Thyroid gland (tissue), 4 donors: ENCODE measurements at regions not wholly inside any gene's neighbourhood (a gene's known extent, or its start where the extent isn't known, plus 50 kb on each side); places are given as distances from the start of the nearest gene placed in this dataset.
"Not testable (repeated sequence)": the region's sequence is repeated elsewhere in the genome, so short reads cannot be mapped to it uniquely, and the experiment has no call there.

Source experiments
- DNase-seq, 2 donors: peaks; one replicate each; pipeline ENCODE4 v3.0.0-alpha.2; 2019
- H3K27ac ChIP-seq, 3 donors: fragments of 200-600 bp; sonication (generic); 1 replicate in 2 of 3; 2 replicates in 1 of 3; pipeline ENCODE4 v1.5.1; 2016 to 2019; ENCODE audit warnings: mild to moderate bottlenecking in 1 of 3, moderate library complexity in 1 of 3
- H3K27me3 ChIP-seq: fragments of 200-600 bp; sonication (generic); one replicate; pipeline ENCODE4 v1.5.1; 2019
- H3K36me3 ChIP-seq, 2 donors: fragments of 200-600 bp; sonication (generic); one replicate each; pipeline ENCODE4 v1.5.1; 2016 to 2019
- H3K4me1 ChIP-seq, 2 donors: fragments of 200-600 bp; sonication (generic); one replicate each; pipeline ENCODE4 v1.5.1; 2017 to 2019
- H3K4me3 ChIP-seq, 3 donors: fragments of 200-600 bp; sonication (generic); replicated peaks in 1 of 3; 1 replicate in 2 of 3; 2 replicates in 1 of 3; pipeline ENCODE4 v1.5.1; 2016; ENCODE audit warnings: mild to moderate bottlenecking in 1 of 3
- H3K9me3 ChIP-seq: fragments of 200-600 bp; sonication (generic); one replicate; pipeline ENCODE4 v1.5.1; 2017
- POLR2A ChIP-seq, 2 donors: fragments of 450-650 bp; IDR thresholded peaks; one replicate each; pipeline ENCODE4 v1.6.1; 2017; ENCODE audit warnings: antibody characterized with exemption in 2 of 2, mild to moderate bottlenecking in 2 of 2, moderate library complexity in 1 of 2
- WGBS, 2 donors: methylation state at CpG; one replicate each; pipeline ENCODE4 v1.1.5; 2017; 5-methylcytosine and 5-hydroxymethylcytosine counted together
- intact Hi-C: fragments of 100-400 bp; cut with DNase I; formaldehyde crosslinking; loops from one replicate; pipeline ENCODE4 v1.15.1; 2023
- TF ChIP-seq, protein P1 (sequence below), 6 experiments: fragments of 200-600 bp in 3 of 6; fragments of 450-650 bp in 3 of 6; sonication (generic) in 3 of 6; IDR thresholded peaks; one replicate each; pipeline ENCODE4 v1.5.1; 2016 to 2019; ENCODE audit warnings: antibody characterized with exemption in 6 of 6, mild to moderate bottlenecking in 2 of 6, inconsistent platforms in 1 of 6, moderate library complexity in 1 of 6

DNA sequence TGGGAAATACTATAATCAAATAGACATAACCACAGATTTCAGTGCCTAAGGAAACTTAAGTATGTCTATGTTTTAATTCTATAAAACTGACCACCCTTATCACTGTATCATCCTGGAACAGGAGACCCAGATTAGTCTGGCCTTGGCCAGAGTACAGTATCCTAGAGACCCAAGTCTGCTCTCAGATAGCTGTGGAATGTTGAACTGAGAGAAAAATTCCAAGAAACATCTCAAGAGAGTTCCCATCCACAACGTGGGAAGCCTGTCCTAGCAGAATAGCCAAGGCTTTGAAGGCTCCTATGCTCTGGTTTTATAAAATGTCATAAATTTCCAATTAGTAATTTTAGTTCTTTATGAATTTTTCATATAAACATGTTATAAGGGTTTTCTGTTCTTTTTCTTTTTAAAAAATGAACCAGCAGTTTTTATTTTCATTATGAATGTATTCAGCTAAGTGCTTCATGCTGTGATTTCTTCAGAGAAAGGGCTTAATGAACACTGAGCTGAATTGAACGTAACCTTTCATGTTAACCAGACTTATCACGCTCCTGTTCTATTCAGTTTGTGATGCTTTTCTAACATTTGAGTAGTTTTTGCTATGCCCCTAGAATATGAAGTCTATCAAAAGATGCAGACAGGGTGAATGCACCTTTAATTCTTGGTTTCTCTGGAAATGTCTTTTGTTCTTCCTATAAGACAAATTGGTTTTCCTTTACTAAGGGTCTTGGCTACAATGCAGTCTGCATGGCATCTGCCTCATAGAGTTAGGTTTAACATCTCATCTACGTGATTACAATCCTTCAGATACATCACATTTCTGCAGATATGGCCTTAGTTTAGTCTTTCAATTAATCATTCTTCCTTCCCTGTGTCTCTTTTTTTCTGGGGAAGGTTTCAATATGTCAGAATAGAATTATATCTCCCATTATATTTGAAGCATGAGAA is 230.8 kb downstream of the CYLC2 start:
- TF ChIP-seq POLR2A (IDR thresholded peaks at IDR 0.05), result no peak
- TF ChIP-seq, protein P1, sequence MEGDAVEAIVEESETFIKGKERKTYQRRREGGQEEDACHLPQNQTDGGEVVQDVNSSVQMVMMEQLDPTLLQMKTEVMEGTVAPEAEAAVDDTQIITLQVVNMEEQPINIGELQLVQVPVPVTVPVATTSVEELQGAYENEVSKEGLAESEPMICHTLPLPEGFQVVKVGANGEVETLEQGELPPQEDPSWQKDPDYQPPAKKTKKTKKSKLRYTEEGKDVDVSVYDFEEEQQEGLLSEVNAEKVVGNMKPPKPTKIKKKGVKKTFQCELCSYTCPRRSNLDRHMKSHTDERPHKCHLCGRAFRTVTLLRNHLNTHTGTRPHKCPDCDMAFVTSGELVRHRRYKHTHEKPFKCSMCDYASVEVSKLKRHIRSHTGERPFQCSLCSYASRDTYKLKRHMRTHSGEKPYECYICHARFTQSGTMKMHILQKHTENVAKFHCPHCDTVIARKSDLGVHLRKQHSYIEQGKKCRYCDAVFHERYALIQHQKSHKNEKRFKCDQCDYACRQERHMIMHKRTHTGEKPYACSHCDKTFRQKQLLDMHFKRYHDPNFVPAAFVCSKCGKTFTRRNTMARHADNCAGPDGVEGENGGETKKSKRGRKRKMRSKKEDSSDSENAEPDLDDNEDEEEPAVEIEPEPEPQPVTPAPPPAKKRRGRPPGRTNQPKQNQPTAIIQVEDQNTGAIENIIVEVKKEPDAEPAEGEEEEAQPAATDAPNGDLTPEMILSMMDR (IDR thresholded peaks at IDR 0.05), result no peak
- Histone ChIP-seq H3K4me1 (no peaks in the 10 kb centered on the region), H3K4me3 (no peak overlapping the region), H3K9me3 (no peaks in the 10 kb centered on the region), H3K27ac (no peak overlapping the region), H3K27me3 (no peaks in the 10 kb centered on the region), H3K36me3 (no peaks in the 10 kb centered on the region)
- intact Hi-C loops, result no loop called here
- 57 to 62% methylated on average over 4 of the region's 4 CpGs for WGBS, 2 donors
- DNase-seq, result no peak

DNA sequence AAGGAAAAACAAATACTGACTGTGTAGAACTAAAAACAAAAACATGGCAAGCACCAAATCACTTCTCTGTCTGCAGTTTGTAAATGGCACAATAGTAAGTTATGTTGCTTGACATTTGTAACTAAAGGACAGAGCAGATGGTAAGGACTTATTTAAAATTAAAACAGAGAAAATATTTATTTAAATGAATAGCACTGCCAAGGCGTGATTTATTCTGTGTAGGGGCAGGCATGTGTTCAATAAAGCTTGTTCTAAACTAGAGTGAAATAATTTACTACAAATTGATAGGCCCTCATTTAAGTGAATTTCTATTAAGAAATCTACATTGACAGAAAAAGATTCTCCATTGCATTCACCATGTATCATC is 231.5 kb downstream of the CYLC2 start:
- DNase-seq, result no peak
- Histone ChIP-seq H3K27ac (no peak overlapping the region), H3K4me1 (no peaks in the 10 kb centered on the region), H3K27me3 (no peaks in the 10 kb centered on the region), H3K36me3 (no peaks in the 10 kb centered on the region), H3K4me3 (no peak overlapping the region), H3K9me3 (no peaks in the 10 kb centered on the region)
- WGBS, 2 donors, result 90 to 93% methylated on average over 1 of the region's 1 CpG
- TF ChIP-seq POLR2A (IDR thresholded peaks at IDR 0.05), result no peak
- TF ChIP-seq, protein P1 (IDR thresholded peaks at IDR 0.05), result no peak
- intact Hi-C loops, result no loop called here

DNA sequence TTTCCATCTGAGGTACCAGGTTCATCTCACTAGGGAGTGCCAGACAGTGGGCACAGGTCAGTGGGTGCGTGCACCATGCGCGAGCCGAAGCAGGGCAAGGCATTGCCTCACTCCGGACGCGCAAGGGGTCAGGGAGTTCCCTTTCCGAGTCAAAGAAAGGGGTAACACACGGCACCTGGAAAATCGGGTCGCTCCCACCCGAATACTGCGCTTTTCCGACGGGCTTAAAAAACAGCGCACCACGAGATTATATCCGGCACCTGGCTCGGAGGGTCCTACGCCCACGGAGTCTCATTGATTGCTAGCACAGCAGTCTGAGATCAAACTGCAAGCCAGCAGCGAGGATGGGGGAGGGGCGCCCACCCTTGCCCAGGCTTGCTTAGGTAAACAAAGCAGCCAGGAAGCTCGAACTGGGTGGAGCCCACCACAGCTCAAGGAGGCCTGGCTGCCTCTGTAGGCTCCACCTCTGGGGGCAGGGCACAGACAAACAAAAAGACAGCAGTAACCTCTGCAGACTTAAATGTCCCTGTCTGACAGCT is 242.5 kb downstream of the CYLC2 start:
- H3K4me3 ChIP-seq, DNase-seq, H3K27ac ChIP-seq, H3K4me1 ChIP-seq, intact Hi-C loops, H3K27me3 ChIP-seq, H3K36me3 ChIP-seq, H3K9me3 ChIP-seq: not testable (repeated sequence)
- 90 to 93% methylated on average over 19 to 22 of the region's 24 CpGs for WGBS, 2 donors

DNA sequence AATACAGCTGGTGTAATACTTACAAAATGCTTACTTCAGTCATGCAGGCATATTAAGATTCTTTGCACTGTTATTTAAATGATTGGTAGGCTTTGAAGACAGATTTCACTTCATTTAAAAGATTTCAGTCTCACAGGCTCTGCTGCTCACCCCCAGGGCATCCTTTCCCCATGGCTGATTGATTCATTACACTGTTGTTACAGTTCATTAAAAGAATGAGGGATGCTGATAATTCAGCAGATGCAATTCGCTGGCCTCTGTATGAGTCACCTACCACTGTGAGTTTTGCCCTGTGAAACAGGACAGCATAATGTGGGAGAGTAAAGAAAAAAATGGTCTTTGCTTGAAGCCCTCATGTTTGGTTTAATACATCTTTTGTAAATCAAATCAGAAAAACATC is 246.9 kb downstream of the CYLC2 start:
- H3K9me3 ChIP-seq, result no peaks in the 10 kb centered on the region
- no peaks in the 10 kb centered on the region for H3K36me3 ChIP-seq
- H3K4me1 ChIP-seq, result no peaks in the 10 kb centered on the region
- TF ChIP-seq POLR2A (IDR thresholded peaks at IDR 0.05), result no peak
- TF ChIP-seq, protein P1 (IDR thresholded peaks at IDR 0.05), result no peak
- H3K27me3 ChIP-seq, result no peaks in the 10 kb centered on the region
- no peak overlapping the region for H3K4me3 ChIP-seq
- DNase-seq, result no peak
- no peak overlapping the region for H3K27ac ChIP-seq
- intact Hi-C loops, result no loop called here
- 44 to 59% methylated on average over 1 of the region's 1 CpG for whole genome bisulfite sequencing, 2 donors

DNA sequence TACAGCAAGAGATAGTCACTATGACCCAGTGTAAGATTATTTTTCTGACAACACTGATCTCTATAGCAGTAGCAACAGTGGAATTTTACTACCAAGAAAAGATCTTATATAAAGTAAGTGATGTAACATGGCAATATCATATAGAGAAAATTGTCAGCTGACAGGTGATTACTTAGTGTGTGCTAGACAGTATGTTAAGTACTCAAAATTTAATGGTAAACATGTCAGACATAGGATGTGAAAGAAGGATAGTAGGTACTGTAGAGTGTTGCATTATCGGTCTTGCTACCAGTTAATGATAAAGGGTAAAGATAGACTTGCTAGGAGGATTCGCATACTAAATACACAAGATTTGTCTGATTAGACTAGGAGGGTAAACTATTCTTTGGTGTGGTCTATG is 247.4 kb downstream of the CYLC2 start:
- no peak for TF ChIP-seq POLR2A (IDR thresholded peaks at IDR 0.05)
- TF ChIP-seq, protein P1 (IDR thresholded peaks at IDR 0.05), result no peak
- Histone ChIP-seq H3K4me3 (no peak overlapping the region), H3K27me3 (no peaks in the 10 kb centered on the region), H3K36me3 (no peaks in the 10 kb centered on the region), H3K9me3 (no peaks in the 10 kb centered on the region), H3K27ac (no peak overlapping the region), H3K4me1 (no peaks in the 10 kb centered on the region)
- DNase-seq, result no peak
- 91 to 97% methylated on average over 2 of the region's 2 CpGs for WGBS, 2 donors
- intact Hi-C loops, result no loop called here
